GOT3 (cell line): ENCODE measurements at regions not wholly inside any gene's neighbourhood (a gene's known extent, or its start where the extent isn't known, plus 50 kb on each side); places are given as distances from the start of the nearest gene placed in this dataset.

Source experiments
- DNase-seq: peaks from one replicate; lab custom pipeline; 2025; ENCODE audit warnings: mixed read lengths; lab: John Stamatoyannopoulos, UW

GRCh38 chr5:6003040-6003825, 375.1 kb downstream of the MED10 start:
- DNase-seq = no peak

- DNase-seq = no peak
Measured at GRCh38 chr5:6000867-6001266, 377.5 kb downstream of the MED10 start.

GRCh38 chr5:5995819-5996218, 382.5 kb downstream of the MED10 start:
- DNase-seq = no peak

GRCh38 chr5:5986492-5987178, 391.7 kb downstream of the MED10 start:
- no peak for DNase-seq

GRCh38 chr5:5985332-5985731, 393.0 kb downstream of the MED10 start:
- no peak for DNase-seq

- DNase-seq = no peak
Measured at GRCh38 chr5:5983261-5983980, 394.9 kb downstream of the MED10 start.

- DNase-seq = no peak
Measured at GRCh38 chr5:5981562-5981961, 396.8 kb downstream of the MED10 start.

GRCh38 chr5:5980538-5980895, 397.8 kb downstream of the MED10 start:
- DNase-seq = no peak

- DNase-seq = no peak
Measured at GRCh38 chr5:5979761-5980537, 398.4 kb downstream of the MED10 start.

GRCh38 chr5:5979377-5979760, 399.0 kb downstream of the MED10 start:
- DNase-seq = no peak

- DNase-seq = no peak
Measured at GRCh38 chr5:5978501-5979376, 399.6 kb downstream of the MED10 start.

- no peak for DNase-seq
Measured at GRCh38 chr5:5971203-5971602, 407.1 kb downstream of the MED10 start.

GRCh38 chr5:5969942-5970483, 408.3 kb downstream of the MED10 start:
- DNase-seq = no peak

- DNase-seq = no peak
Measured at GRCh38 chr5:5968981-5969380, 409.4 kb downstream of the MED10 start.

GRCh38 chr5:5967944-5968343, 410.4 kb downstream of the MED10 start:
- no peak for DNase-seq

- no peak for DNase-seq
Measured at GRCh38 chr5:5967373-5967772, 411.0 kb downstream of the MED10 start.

GRCh38 chr5:5965132-5965531, 413.2 kb downstream of the MED10 start:
- no peak for DNase-seq

- no peak for DNase-seq
Measured at GRCh38 chr5:5964347-5964746, 414.0 kb downstream of the MED10 start.

GRCh38 chr5:5957737-5958136, 420.6 kb downstream of the MED10 start:
- no peak for DNase-seq

- DNase-seq = no peak
Measured at GRCh38 chr5:5954275-5954598, 424.1 kb downstream of the MED10 start.
